ENCODE measurements at regions not wholly inside any gene's neighbourhood (a gene's known extent, or its start where the extent isn't known, plus 50 kb on each side); places are given as distances from the start of the nearest gene placed in this dataset.

- no peak for TF ChIP-seq REST (IDR thresholded peaks at IDR 0.05; ENCODE audit: low read depth, low read length)
- no peak for TF ChIP-seq TAF1 (IDR thresholded peaks at IDR 0.05; ENCODE audit: borderline replicate concordance, low read depth, low read length)
- TF ChIP-seq CTCF (IDR thresholded peaks at IDR 0.05): no peak
- TF ChIP-seq SIN3A (IDR thresholded peaks at IDR 0.05; ENCODE audit: borderline replicate concordance, low read depth, low read length): no peak
- TF ChIP-seq MXI1 (IDR thresholded peaks at IDR 0.05; ENCODE audit: low read depth, low read length): no peak
- no peak for TF ChIP-seq POLR2AphosphoS5 (IDR thresholded peaks at IDR 0.05; ENCODE audit: low read depth, low read length)
- TF ChIP-seq EP300 (IDR thresholded peaks at IDR 0.05; ENCODE audit: borderline replicate concordance in 1 of 2, low read depth in 1 of 2, low read length in 1 of 2): no peak
- no peak for TF ChIP-seq USF2 (IDR thresholded peaks at IDR 0.05; ENCODE audit: borderline replicate concordance, low read depth, low read length)
- TF ChIP-seq PBX3 (IDR thresholded peaks at IDR 0.05): no peak
- no peak for TF ChIP-seq IRF3 (IDR thresholded peaks at IDR 0.05; ENCODE audit: low read depth, low read length)
- TF ChIP-seq RCOR1 (IDR thresholded peaks at IDR 0.05; ENCODE audit: low read length): no peak
- no peak for TF ChIP-seq MAX (IDR thresholded peaks at IDR 0.05; ENCODE audit: low read depth)
These were observed 148.4 kb upstream of the HMCN1 start for GRCh38 chr1:185585770-185586169.
